ENCODE measurements at regions not wholly inside any gene's neighbourhood (a gene's known extent, or its start where the extent isn't known, plus 50 kb on each side); places are given as distances from the start of the nearest gene placed in this dataset.

GRCh38 chr22:25420471-25420924 lies 144.0 kb upstream of the GRK3 start:
- Histone ChIP-seq H4K20me1 (ENCODE audit: insufficient read depth, low read length) (no peaks in the 10 kb centered on the region), H3K4me1 (ENCODE audit: insufficient read depth, low read length, poor library complexity, severe bottlenecking) (peaks cover 32% of the 10 kb centered on the region), H3K9me3 (ENCODE audit: low read length) (no peaks in the 10 kb centered on the region), H3K4me2 (ENCODE audit: low read length) (no peak overlapping the region), H3K27ac (ENCODE audit: low read depth, low read length, poor library complexity, severe bottlenecking) (no peak overlapping the region), H3K4me3 (ENCODE audit: low read depth, low read length, poor library complexity, severe bottlenecking) (no peak overlapping the region), H2AFZ (ENCODE audit: low read length) (no peak overlapping the region), H3K36me3 (ENCODE audit: insufficient read depth, low read length) (no peaks in the 10 kb centered on the region), H3K9me2 (ENCODE audit: insufficient read depth, low read length) (no peaks in the 10 kb centered on the region), H3K79me2 (ENCODE audit: insufficient read depth, low read depth, low read length) (no peaks in the 10 kb centered on the region)
- no TSS peak for BruUV-seq (replicated peaks)
- POLR2A ChIA-PET, result no interaction called here
- no peak for DNase-seq (ENCODE audit: low spot score)
- intact Hi-C loops (cut with micrococcal nuclease; ENCODE audit: unreplicated experiment), result no loop called here
- TF ChIP-seq CTCF (conservative IDR thresholded peaks at IDR 0.05; ENCODE audit: low read length) (no peak), EZH2phosphoT487 (IDR thresholded peaks at IDR 0.05; ENCODE audit: borderline replicate concordance, low read depth, low read length) (no peak)
- CTCF ChIA-PET (ENCODE audit: unreplicated experiment), result no interaction called here

- Histone ChIP-seq H3K9me3 (ENCODE audit: low read length) (no peaks in the 10 kb centered on the region), H3K9me2 (ENCODE audit: insufficient read depth, low read length) (no peaks in the 10 kb centered on the region), H3K4me2 (ENCODE audit: low read length) (no peak overlapping the region), H3K79me2 (ENCODE audit: insufficient read depth, low read depth, low read length) (no peaks in the 10 kb centered on the region), H4K20me1 (ENCODE audit: insufficient read depth, low read length) (no peaks in the 10 kb centered on the region), H3K36me3 (ENCODE audit: insufficient read depth, low read length) (no peaks in the 10 kb centered on the region), H3K4me1 (ENCODE audit: insufficient read depth, low read length, poor library complexity, severe bottlenecking) (peaks cover 32% of the 10 kb centered on the region), H3K4me3 (ENCODE audit: low read depth, low read length, poor library complexity, severe bottlenecking) (no peak overlapping the region), H2AFZ (ENCODE audit: low read length) (no peak overlapping the region), H3K27ac (ENCODE audit: low read depth, low read length, poor library complexity, severe bottlenecking) (no peak overlapping the region)
- TF ChIP-seq EZH2phosphoT487 (IDR thresholded peaks at IDR 0.05; ENCODE audit: borderline replicate concordance, low read depth, low read length), result no peak
- TF ChIP-seq CTCF (conservative IDR thresholded peaks at IDR 0.05; ENCODE audit: low read length), result no peak
- BruUV-seq (replicated peaks), result no TSS peak
- no peak for DNase-seq (ENCODE audit: low spot score)
- intact Hi-C loops (cut with micrococcal nuclease; ENCODE audit: unreplicated experiment), result no loop called here
- ChIA-PET POLR2A (interaction anchor here (1.0 kb wide), 1 partner anchor 143 kb away, joined by 3 read pairs; the partner anchor contains the start of gene GRK3), CTCF (ENCODE audit: unreplicated experiment) (interaction anchor here (0.6 kb wide), 1 partner anchor 352 kb away, joined by 4 read pairs; no protein-coding TSS in a partner anchor)
Measured at GRCh38 chr22:25420925-25421904, 143.3 kb upstream of the GRK3 start.

Measured in OCI-LY7 (cell line).